CD14-positive monocyte (primary cell): ENCODE measurements at regions not wholly inside any gene's neighbourhood (a gene's known extent, or its start where the extent isn't known, plus 50 kb on each side); places are given as distances from the start of the nearest gene placed in this dataset.

ENCODE experiments used
- DNase-seq, 3 donors: peaks; one replicate each; pipeline ENCODE4 v3.0.0-alpha.2; 2011 to 2022
- H2AFZ ChIP-seq: 2 replicates; pipeline ENCODE4 v1.6.0; 2012; ENCODE audit warnings: mild to moderate bottlenecking, low read depth, low read length, inconsistent platforms; ENCODE audit not compliant: insufficient read depth, poor library complexity, severe bottlenecking
- H3K27ac ChIP-seq, 2 donors: 1 replicate in 1 of 2; 2 replicates in 1 of 2; pipeline ENCODE4 v1.5.1; 2012 to 2013; ENCODE audit warnings: low read length in 2 of 2, control low read depth in 1 of 2, inconsistent platforms in 1 of 2, low read depth in 1 of 2, mild to moderate bottlenecking in 1 of 2
- H3K27me3 ChIP-seq, 2 donors: one replicate each; pipeline versions ENCODE4 v1.6.0 to v1.6.1; 2011 to 2013; ENCODE audit warnings: low read length in 2 of 2; ENCODE audit not compliant: control insufficient read depth in 2 of 2, insufficient read depth in 2 of 2
- H3K36me3 ChIP-seq, 2 donors: replicated peaks in 1 of 2; 1 replicate in 1 of 2; 2 replicates in 1 of 2; pipeline versions ENCODE4 v1.5.1 to v1.6.1; 2012 to 2013; ENCODE audit warnings: low read length in 2 of 2, control low read depth in 1 of 2, inconsistent platforms in 1 of 2, mild to moderate bottlenecking in 1 of 2; ENCODE audit not compliant: insufficient read depth in 2 of 2, control insufficient read depth in 1 of 2
- H3K4me1 ChIP-seq, 2 donors: 1 replicate in 1 of 2; 2 replicates in 1 of 2; pipeline versions ENCODE4 v1.5.1 to v1.6.1; 2012 to 2013; ENCODE audit warnings: low read length in 2 of 2, control low read depth in 1 of 2, inconsistent platforms in 1 of 2, mild to moderate bottlenecking in 1 of 2, moderate library complexity in 1 of 2; ENCODE audit not compliant: insufficient read depth in 2 of 2, control insufficient read depth in 1 of 2
- H3K4me2 ChIP-seq: replicated peaks from 2 replicates; pipeline ENCODE3; 2012; ENCODE audit warnings: low read length, moderate library complexity, mild to moderate bottlenecking; ENCODE audit not compliant: poor library complexity, severe bottlenecking; ENCODE audit errors: extremely low read depth
- H3K4me3 ChIP-seq, 3 experiments: fragments of 200-600 bp in 1 of 3; sonication (generic) in 1 of 3; replicated peaks in 1 of 3; 1 replicate in 2 of 3; 2 replicates in 1 of 3; pipeline ENCODE4 v1.5.1; 2011 to 2013; ENCODE audit warnings: low read length in 3 of 3, mild to moderate bottlenecking in 3 of 3, control low read depth in 2 of 3, low read depth in 2 of 3, inconsistent platforms in 1 of 3, moderate library complexity in 1 of 3
- H3K79me2 ChIP-seq: 2 replicates; pipeline ENCODE4 v1.6.0; 2012; ENCODE audit warnings: mild to moderate bottlenecking, control low read depth, inconsistent platforms, low read length, moderate library complexity; ENCODE audit not compliant: insufficient read depth
- H3K9ac ChIP-seq: 2 replicates; pipeline ENCODE4 v1.6.0; 2017; ENCODE audit warnings: low read length, mild to moderate bottlenecking; ENCODE audit not compliant: insufficient read depth, poor library complexity, severe bottlenecking
- H3K9me3 ChIP-seq, 2 donors: replicated peaks in 1 of 2; 1 replicate in 1 of 2; 2 replicates in 1 of 2; pipeline versions ENCODE4 v1.5.1 to v1.6.1; 2012 to 2013; ENCODE audit warnings: low read length in 2 of 2, control low read depth in 1 of 2; ENCODE audit not compliant: control insufficient read depth in 1 of 2, insufficient read depth in 1 of 2
- H4K20me1 ChIP-seq: 2 replicates; pipeline ENCODE4 v1.6.0; 2012; ENCODE audit warnings: mild to moderate bottlenecking, low read length, control low read depth, moderate library complexity; ENCODE audit not compliant: insufficient read depth
- H3K27ac Mint-ChIP-seq, 7 donors: one replicate each; pipeline ENCODE4 v1.8.0; 2020; ENCODE audit warnings: mild to moderate bottlenecking in 7 of 7, mixed read lengths in 7 of 7, moderate library complexity in 6 of 7, inconsistent platforms in 2 of 7
- H3K27me3 Mint-ChIP-seq, 3 donors: one replicate each; pipeline ENCODE4 v1.8.0; 2021 to 2022; ENCODE audit warnings: low read depth in 3 of 3, mild to moderate bottlenecking in 3 of 3, mixed read lengths in 3 of 3, moderate library complexity in 3 of 3, inconsistent platforms in 1 of 3
- H3K36me3 Mint-ChIP-seq, 2 donors: one replicate each; pipeline ENCODE4 v1.8.0; 2020; ENCODE audit warnings: mixed read lengths in 2 of 2, inconsistent platforms in 1 of 2, mild to moderate bottlenecking in 1 of 2
- H3K4me1 Mint-ChIP-seq: one replicate; pipeline ENCODE4 v1.8.0; 2020; ENCODE audit warnings: mild to moderate bottlenecking, mixed read lengths
- H3K4me3 Mint-ChIP-seq, 2 donors: one replicate each; pipeline ENCODE4 v1.8.0; 2020; ENCODE audit warnings: mild to moderate bottlenecking in 2 of 2, mixed read lengths in 2 of 2, moderate library complexity in 1 of 2
- H3K9me3 Mint-ChIP-seq, 7 donors: one replicate each; pipeline ENCODE4 v1.8.0; 2020 to 2022; ENCODE audit warnings: mixed read lengths in 7 of 7, mild to moderate bottlenecking in 6 of 7, moderate library complexity in 6 of 7, inconsistent platforms in 2 of 7
- WGBS: methylation state at CpG from one replicate; pipeline ENCODE4 v1.1.5; 2013; ENCODE audit warnings: missing lambda C conversion rate; ENCODE audit not compliant: insufficient coverage; 5-methylcytosine and 5-hydroxymethylcytosine counted together
- intact Hi-C, 2 donors: fragments of 100-400 bp; cut with micrococcal nuclease; formaldehyde crosslinking; loops; one replicate each; pipeline versions ENCODE4 v1.15.0 to v1.15.1; 2023
- TF ChIP-seq, protein P1 (sequence below): fragments of 200-600 bp; IDR thresholded peaks from one replicate; pipeline ENCODE4 v1.8.0; 2022; ENCODE audit warnings: antibody characterized with exemption, mild to moderate bottlenecking

DNA sequence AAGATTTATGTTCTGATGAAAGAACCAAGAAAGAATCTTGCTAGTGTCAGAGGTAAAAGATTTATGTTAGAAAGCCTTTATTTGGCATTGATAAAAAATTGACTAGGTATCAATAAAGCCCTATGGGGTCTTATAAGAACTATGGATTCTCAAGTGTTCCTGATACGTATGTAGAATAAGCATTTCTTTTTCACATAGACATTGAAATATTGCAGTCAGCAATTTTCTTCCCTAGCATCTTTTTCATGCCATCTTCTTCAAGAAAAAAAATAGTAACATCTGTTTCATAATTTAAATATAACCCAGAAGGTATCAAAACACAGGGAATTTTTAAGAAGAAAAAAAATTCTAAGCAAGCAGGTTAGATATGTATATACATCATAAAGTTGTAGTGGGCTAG lies 230.6 kb downstream of the CENPW start:
- WGBS = no CpG with 5 or more reads among the region's 1 CpG
- H3K4me3 ChIP-seq = no peak overlapping the region
- intact Hi-C loops = no loop called here
- H2AFZ ChIP-seq = no peak overlapping the region
- H3K36me3 Mint-ChIP-seq = no peaks in the 10 kb centered on the region
- H3K4me1 ChIP-seq = no peaks in the 10 kb centered on the region
- H3K9ac ChIP-seq = no peak overlapping the region
- H3K9me3 ChIP-seq = no peaks in the 10 kb centered on the region
- H3K27ac Mint-ChIP-seq = no peak overlapping the region
- peaks cover 0 to 4% (median 0%) of the 10 kb centered on the region in 7 donors for H3K9me3 Mint-ChIP-seq
- H4K20me1 ChIP-seq = no peaks in the 10 kb centered on the region
- H3K36me3 ChIP-seq = no peaks in the 10 kb centered on the region
- DNase-seq = no peak
- H3K4me3 Mint-ChIP-seq = no peak overlapping the region
- H3K27me3 ChIP-seq = no peaks in the 10 kb centered on the region
- H3K27ac ChIP-seq = no peak overlapping the region
- peaks cover 0 to 2% (median 0%) of the 10 kb centered on the region in 3 donors for H3K27me3 Mint-ChIP-seq
- no peaks in the 10 kb centered on the region for H3K79me2 ChIP-seq
- no peaks in the 10 kb centered on the region for H3K4me1 Mint-ChIP-seq
- TF ChIP-seq, protein P1, sequence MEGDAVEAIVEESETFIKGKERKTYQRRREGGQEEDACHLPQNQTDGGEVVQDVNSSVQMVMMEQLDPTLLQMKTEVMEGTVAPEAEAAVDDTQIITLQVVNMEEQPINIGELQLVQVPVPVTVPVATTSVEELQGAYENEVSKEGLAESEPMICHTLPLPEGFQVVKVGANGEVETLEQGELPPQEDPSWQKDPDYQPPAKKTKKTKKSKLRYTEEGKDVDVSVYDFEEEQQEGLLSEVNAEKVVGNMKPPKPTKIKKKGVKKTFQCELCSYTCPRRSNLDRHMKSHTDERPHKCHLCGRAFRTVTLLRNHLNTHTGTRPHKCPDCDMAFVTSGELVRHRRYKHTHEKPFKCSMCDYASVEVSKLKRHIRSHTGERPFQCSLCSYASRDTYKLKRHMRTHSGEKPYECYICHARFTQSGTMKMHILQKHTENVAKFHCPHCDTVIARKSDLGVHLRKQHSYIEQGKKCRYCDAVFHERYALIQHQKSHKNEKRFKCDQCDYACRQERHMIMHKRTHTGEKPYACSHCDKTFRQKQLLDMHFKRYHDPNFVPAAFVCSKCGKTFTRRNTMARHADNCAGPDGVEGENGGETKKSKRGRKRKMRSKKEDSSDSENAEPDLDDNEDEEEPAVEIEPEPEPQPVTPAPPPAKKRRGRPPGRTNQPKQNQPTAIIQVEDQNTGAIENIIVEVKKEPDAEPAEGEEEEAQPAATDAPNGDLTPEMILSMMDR = no peak
- H3K4me2 ChIP-seq = no peak overlapping the region

DNA sequence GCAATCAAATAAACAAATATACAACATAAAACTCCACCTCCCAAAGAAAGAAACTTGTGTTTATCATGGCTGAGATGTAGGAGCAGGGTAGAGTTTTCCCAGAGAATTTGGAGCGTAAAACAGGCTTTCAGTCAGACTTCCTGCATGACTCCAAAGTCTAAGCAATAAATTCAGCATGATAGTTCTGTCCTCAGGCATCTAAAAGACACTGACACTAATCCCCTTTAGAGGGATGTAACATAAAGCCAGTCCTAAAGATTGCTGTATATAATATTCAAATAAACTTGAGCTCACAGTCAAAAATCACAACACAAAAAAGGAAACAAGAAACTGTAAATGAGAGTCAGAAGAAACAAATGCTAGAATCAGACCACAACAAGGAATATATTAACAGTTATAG lies 234.4 kb downstream of the CENPW start:
- DNase-seq = no peak
- Histone ChIP-seq H3K4me1 (no peaks in the 10 kb centered on the region), H3K9me3 (no peaks in the 10 kb centered on the region), H3K4me3 (no peak overlapping the region), H3K27ac (no peak overlapping the region), H2AFZ (no peak overlapping the region), H3K4me2 (no peak overlapping the region), H3K27me3 (no peaks in the 10 kb centered on the region), H3K9ac (no peak overlapping the region), H4K20me1 (no peaks in the 10 kb centered on the region), H3K36me3 (no peaks in the 10 kb centered on the region), H3K79me2 (no peaks in the 10 kb centered on the region)
- WGBS = no CpG with 5 or more reads among the region's 1 CpG
- H3K4me1 Mint-ChIP-seq = no peaks in the 10 kb centered on the region
- intact Hi-C loops = no loop called here
- TF ChIP-seq, protein P1 = no peak
- peaks cover 0 to 2% (median 0%) of the 10 kb centered on the region in 7 donors for H3K9me3 Mint-ChIP-seq
- H3K36me3 Mint-ChIP-seq = no peaks in the 10 kb centered on the region
- no peak overlapping the region for H3K27ac Mint-ChIP-seq
- no peaks in the 10 kb centered on the region for H3K27me3 Mint-ChIP-seq
- H3K4me3 Mint-ChIP-seq = no peak overlapping the region
